ENCODE measurements at regions not wholly inside any gene's neighbourhood (a gene's known extent, or its start where the extent isn't known, plus 50 kb on each side); places are given as distances from the start of the nearest gene placed in this dataset.
"Not testable (repeated sequence)": the region's sequence is repeated elsewhere in the genome, so short reads cannot be mapped to it uniquely, and the experiment has no call there.

DNA sequence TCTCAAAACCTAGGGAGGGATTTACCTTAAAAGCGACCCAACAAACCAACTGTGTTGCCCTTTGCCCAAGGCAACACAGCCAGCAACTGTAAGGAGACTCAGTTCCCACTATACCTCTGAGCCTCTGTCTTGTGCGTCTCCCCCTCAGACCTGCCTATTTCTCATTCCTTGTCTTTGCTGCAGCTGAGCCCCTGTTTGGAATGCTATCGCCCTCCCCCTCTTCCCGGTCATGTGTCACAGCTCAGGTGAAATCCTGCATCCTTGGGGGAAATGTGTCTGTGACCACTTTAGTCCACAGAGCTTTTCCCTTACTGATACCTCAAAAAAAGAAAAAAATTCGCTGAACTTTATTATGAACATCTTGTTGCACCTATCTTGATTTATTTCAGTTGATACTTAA is 52.0 kb upstream of the LRIG1 start:
- no peak for DNase-seq (ENCODE audit: low spot score)

DNA sequence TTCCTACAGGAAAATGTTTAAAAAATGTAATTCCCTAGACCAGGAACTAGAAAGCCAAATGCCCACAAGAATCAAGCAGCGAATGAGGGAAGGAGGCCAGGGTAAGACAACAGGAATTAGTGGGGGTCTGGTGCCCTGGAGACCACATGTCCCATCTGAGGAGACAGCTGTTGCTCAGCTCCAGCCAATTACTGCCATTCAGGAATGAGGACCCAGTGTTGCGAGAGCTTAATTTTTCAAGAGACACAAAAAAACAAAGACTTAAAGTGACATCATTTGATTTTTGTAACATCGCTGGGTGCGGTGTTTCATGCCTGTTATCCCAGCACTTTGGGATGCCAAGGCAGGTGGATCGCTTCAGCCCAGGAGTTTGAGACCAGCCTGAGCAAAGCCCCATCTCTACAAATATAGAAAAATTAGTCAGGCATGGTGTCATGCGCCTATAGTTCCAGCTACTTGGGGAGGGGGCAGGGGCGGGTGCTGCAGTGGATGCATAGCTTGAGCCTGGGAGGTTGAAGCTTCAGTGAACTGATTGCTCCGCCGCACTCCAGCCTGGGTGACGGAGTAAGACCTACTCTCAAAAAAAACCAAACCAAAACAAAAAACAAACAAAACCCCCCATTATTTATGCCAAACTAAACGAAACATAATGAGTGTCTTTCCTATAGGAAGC is 52.8 kb upstream of the LRIG1 start:
- DNase-seq (ENCODE audit: low spot score), result no peak

DNA sequence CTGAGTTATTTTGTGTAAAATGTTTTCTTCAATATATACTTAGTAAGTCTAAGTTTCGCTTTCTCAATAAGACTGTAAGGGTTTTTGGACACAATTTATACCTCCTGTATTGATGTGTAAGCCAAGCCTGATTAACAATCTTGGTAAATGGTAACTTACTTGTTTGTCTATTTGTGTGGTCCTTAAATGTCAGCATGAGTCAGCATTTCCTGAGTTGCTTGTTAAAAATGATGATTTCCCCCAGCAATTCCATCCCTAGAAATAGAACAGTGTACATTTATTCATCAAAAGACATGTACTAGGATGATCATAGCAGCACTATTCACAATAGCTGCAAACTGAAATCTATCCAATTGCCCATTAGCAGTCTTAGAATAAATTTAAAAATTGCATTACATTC is 53.4 kb upstream of the LRIG1 start:
- DNase-seq (ENCODE audit: low spot score), result no peak

DNA sequence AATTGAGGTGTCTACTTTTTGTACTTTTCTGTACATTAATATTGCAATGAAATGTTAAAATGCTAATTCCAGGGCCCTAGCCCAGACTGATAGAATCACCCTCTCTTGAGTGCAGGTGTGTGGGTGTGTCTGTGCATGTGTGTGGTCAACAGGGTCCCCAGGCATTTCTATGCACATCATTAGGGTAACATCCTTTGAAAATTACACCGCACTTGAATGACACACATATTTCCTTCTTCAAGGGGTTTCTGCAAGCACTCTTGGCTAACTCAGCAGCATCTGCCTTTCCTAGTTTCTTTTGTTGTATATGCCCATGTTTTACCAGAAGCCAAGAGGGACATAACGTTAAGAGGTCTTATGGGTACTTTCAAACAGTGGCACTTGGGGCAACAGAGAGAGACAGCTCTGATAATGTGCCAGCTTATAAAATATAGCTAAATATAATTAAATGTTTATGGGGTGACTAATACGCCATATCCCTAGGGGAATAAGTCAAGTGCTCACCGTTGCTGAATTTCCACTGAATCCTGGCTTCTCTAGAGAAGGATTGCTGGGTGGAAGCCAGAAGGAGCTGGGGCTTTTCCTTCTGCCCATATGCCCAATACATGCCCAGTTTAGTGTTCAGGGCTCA is 54.5 kb upstream of the LRIG1 start:
- DNase-seq (ENCODE audit: low spot score), result no peak

DNA sequence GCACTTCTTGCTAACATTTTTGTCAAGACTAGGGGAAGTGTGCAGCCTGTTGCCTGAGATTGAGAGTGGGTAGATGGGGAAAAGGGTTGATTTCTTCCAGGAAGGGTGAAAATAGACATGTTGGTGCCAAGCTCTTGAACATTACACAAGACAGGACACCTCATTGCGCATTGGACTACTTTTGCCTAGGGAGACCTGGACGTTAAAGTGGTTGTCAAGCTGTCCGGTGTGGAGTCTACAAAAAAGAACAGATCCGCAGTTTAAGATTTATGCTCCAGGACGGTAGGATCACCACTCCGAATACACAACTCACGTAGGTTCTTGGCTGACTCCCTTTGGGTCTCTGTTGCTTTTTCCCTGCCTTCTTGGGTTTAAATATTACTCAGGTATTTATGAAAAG is 56.3 kb upstream of the LRIG1 start:
- no peak for DNase-seq (ENCODE audit: low spot score)

DNA sequence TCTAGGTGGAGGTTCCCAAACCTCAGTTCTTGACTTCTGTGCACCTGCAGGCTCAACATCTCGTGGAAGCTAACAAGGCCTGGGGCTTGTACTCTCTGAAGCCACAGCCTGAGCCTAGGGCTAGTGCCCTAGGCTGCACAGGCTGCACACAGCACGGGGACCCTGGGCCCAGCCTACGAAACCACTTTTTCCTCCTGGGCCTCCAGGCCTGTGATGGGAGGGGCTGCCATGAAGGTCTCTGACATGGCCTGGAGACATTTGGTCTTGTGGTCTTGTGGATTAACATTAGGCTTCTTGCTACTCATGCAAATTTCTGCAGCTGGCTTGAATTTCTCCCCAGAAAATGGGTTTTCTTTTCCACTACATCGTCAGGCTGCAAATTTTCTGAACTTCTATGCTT is 59.1 kb upstream of the LRIG1 start:
- DNase-seq (ENCODE audit: low spot score), result not testable (repeated sequence)

DNA sequence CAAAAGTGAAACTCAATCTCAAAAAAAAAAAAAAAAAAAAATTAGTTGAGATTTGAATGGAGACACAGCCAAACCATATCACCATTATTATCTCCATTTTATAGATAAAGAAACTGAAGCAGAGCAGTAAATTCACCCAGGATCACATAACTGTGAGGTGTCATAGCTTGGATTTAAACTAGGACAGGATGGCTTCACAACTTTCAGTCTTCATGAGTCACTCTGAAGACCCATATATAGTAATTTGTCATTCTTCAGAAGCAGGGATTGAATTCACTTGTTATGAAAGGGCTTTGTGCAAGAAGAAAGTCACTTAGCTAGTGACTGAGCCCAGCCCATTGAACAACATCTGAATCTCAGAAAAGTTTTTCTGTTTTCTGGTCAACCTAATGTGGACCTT is 60.5 kb upstream of the LRIG1 start:
- DNase-seq (ENCODE audit: low spot score), result no peak

DNA sequence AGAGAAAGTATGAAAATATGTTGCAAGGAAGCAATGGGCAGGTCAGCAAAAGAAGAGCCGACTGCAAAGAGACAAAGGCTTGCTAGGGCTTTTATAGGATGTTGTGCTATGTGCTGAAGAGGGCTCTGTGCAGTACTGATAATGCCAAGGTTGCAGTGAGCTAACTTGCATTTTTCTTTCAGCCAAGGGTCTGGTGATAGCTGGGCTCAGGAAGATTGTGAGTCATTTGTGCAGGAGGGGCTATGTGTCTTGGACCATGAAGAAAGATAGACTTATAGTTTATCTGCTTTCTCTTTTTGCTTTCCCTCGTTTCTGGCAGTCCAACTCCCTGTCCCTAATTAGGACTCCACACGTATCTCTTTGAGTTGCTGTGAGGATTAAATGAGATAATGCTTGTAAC is 64.5 kb upstream of the LRIG1 start:
- DNase-seq (ENCODE audit: low spot score), result no peak

DNA sequence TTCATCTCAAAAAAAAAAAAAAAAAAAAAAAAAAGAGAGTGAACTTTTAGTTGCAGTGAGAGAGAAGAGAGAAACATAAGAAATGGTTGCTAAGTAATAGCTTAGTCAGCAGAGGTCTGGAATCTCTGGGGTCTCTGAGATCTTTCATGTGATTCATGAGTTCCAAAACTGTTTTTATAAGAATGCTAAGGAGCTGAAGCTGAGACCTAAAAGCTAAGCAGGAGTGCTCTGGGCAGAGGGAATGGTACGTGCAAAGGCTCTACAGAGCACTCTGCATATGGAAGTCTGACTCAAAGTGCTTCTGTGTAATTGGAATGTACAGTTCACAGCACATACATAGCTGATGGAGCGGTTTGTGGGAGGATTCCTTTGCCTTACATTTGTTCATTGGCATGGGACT is 66.3 kb upstream of the LRIG1 start:
- no peak for DNase-seq (ENCODE audit: low spot score)

DNA sequence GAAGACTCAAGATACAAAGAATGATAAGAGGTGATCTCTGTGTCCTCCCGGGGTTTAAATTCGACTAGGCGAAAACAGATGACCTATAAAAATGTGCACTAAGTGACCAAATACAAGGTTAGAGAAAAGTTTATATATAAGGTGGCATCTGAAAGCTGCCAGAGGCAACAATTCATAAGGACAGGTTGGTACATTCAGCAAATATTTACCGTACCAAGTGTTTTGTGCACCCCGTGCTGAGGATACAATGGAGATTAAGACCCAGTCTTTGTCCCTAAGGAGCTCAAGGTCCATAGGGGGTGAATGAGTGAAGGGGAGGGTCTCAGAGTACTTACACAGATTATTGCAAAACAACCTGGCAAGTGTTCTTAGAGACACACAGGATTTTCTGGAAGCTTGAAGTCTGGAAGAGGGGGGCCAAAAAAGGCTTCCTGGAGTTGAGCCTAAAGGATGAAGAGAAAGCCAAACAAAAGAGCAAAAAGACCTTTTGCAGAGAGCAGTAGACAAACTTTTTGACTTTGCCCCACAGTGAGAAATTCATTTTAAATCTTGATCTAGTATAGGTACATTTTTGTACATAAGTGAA is 71.4 kb upstream of the LRIG1 start:
- no peak for DNase-seq (ENCODE audit: low spot score)

DNA sequence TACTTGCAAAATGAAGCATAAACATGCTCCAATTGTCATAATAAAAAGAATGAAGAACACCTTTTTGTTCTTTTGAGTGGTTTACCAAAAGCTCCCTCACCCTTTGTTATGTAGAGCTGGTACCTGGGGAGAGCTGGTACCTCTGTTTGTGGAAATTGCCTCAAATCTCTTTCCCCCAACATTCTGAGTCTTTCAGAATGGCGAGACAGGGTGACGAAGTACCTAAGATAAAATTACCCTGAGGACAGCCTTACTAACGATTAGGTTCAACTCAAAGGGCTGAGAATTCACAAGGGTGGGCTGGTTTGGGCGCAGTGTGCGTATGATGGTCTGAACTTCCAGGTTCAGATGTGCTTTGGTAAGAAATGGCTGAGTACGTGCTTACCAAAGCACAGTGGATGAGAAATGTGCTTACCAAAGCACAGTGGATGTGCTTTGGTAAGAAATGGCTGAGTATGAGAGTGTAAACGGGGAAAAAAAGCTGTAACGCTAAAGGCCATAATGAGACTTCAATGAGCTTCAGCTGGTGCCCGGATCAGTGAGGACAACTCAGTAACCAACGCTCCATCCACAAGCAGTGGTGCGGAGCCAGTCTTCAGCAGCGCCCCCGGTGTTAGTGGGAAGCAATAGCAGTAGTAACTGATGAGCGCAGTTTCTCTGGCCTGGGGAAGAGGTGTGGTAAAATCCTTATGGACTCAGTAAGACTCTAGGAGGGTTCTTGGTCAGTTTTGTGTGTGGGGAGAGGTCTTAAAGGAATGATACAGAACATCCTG is 72.3 kb upstream of the LRIG1 start:
- DNase-seq (ENCODE audit: low spot score), result no peak

DNA sequence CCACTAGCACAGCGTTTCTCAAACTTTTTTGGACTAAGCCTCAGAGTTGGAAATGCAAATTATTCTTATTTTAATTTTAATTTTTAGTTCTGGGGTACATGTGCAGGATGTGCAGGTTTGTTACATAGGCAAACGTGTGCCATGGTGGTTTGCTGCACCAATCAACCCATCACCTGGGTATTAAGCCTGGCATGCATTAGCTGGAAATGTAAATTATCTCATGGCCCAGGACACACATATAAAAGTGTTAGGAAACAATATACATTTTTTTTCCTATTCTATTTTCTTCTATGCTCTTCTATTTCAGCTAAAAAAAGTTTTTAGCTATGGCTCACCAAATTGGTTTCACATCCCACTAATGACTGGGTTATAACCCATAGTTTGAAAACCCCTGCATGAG is 73.3 kb upstream of the LRIG1 start:
- no peak for DNase-seq (ENCODE audit: low spot score)

DNA sequence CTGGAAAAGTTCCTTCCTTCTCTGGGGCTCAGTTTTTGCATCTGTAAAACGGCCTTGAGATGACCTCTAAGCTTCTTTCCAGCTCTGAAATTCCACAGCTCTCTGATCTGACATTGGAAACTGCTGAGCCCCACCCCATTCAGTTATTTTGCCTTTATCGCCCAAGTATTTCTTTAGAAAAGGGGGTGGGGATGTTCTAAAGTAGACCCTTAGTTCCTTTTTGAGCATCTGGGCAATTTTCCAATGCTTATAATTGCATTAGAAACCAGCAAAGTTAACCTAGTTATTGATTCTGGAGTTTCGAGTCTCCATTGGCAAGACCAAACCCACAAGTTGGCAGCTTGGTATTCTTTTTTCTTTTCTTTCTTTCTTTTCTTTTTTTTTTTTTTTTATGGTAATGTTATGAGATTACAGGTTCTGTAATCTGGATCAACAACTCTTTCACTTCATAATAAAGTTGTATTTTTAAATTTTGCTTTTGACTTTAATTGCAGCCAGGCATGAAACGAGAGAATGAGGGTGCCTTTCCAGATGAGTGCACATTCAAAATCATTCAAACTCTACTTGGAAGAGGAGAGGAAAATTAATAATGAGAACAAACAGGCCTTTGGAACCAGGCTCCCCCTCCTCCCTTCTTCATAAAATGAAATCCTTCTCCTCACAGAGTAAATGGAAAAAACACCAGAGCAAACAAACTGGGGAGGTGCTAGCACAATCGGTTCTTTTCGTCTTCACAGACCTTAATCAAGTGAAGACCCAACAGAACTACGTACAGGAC is 76.8 kb upstream of the LRIG1 start:
- peak; percentile 57 for DNase-seq (ENCODE audit: low spot score)

DNA sequence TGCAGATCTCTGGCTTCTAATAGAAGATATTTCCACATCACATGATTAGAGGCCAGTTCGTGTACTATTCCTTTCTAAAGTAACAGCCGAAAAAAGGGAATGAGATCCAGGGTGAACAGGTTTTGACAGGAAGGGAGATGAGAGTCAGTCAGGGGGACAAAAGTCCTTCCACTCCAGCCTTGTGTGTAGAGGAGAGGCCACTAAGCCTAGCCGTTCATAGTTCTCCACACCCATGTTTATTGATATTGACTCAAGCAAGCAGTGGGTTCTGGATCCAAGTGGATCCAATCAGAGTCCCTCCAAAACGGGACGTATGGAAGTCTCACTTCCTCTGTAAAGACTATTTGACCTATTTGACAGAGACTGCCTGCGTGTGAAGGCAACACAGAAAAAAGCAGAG is 80.4 kb upstream of the LRIG1 start:
- no peak for DNase-seq (ENCODE audit: low spot score)

DNA sequence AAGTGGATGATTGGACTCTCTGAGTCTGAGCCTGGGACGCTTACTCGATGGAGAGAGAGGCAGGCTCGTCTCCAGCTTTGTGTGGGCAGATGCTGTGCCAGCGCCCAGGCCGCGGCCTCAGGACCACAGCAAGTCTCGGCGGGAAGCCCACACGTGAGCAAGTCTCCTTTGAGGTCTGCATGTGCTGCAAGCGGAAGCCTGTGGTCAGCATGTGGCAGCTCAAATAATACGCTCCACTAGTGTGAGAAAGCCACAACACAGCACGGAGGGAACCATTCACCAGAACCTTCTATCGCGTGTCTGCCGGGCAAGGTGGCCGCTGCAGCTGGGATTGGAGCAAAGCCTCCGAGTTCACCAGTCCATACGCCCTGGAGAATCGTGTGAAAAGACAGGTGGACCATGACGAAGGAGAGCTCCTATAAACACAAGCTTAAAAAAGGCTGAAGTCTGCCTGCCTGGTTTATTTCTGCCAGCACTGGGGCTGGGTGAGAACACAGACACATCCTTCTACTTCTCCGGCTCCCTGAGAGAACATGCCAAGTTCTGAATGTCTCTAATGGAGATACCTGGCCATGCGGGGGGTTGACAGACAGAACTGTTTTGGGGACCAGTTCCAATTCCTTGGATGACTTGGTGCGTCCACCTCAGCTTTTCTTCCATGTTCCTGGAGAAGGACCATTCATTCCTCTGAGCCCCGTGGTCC is 82.0 kb upstream of the LRIG1 start:
- DNase-seq (ENCODE audit: low spot score), result no peak

DNA sequence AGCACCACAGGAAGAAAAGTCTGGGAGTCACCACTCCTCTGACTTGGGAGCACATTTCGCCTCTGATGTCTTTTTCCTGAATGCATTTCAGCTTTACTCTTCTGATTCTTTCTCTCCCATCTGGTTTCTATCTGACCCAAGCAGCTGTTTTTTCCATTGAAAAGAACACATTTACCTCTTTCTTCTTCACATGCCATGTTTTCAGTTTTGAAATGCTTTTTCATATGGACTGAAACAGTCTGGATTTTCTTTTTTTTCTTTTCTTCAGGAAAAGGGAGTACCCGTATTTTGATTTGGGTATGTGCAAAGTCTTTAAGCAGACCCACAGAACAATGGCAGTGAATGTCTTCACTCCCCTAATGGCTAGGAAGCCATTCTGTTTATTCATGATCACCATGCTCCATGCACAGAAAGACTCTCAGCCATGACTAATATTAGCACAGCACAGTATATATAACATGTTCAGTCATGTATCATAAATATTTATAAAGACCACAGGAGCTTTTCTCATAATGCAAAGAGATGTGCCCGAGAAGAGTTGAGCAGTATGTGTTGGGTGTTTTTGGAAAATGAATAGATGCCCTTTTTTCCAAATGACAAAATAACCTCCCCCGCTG is 82.7 kb upstream of the LRIG1 start:
- no peak for DNase-seq (ENCODE audit: low spot score)

DNA sequence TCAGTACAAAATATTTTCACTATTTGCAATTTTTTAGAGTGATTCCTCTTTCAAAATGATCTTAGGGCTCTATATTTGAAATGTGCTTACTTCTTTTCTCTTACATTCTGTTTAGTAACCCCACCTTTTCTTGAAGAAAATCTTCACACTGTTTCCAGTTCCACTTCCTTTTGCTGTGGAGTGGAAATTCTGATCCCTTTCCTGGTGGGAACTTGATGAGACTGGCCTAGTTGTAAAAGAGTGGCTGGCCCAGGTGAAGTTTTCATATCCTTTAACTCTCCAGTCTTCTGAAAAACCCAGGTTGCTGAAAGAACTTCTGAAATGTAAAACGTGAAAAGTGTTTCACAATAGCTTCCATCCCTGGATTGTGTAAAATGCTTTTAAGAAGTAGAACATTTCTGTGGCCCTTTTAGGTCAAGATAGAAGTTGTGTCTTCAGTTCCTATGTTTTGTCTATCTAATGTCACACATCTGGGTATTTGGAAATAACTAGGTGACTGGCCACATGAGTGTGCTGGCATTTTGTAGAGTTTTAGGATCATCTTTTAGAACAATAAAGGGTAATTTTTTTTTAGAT is 84.8 kb upstream of the LRIG1 start:
- no peak for DNase-seq (ENCODE audit: low spot score)

DNA sequence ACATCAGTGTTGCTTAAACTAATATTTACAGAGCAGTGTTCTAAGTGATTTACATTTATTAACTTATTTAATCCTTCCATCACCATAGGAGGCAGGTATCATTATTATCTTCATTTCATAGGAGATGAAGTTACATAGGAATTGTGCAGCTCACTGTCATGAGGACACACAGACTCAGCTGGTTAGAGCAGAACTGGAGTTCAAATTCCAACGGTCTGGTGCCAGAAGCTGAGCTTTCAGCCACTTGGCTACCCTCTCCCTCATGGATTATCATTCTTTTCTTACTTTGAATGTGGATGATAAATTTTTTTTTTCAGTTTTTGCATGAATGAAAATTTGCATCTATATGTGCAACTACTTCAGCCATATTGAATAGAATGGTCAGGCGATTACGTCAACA is 86.0 kb upstream of the LRIG1 start:
- no peak for DNase-seq (ENCODE audit: low spot score)

DNA sequence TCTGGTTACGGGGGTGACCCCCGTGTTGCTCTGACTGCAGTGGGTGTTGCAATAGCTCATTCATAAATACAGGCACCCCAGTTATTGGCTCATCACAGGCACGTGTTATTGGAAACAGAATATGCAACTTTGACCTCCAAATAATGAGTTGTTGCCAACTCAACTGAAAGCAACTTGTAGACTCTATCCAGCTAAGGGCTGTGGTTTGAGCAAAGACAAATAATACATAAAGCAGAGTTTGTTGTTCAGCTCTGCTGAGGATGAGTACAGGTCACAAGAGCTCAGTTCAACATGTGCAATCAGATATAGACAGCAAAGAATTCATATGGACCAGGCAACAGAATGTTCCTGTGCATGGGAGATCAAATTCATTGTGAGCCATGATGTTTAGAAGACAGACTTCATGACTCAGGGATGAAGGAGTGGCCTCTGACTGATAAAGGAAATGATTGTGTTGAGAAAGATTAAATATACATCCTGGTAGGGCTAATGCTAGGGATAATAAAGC is 87.6 kb upstream of the LRIG1 start:
- DNase-seq (ENCODE audit: low spot score), result no peak

DNA sequence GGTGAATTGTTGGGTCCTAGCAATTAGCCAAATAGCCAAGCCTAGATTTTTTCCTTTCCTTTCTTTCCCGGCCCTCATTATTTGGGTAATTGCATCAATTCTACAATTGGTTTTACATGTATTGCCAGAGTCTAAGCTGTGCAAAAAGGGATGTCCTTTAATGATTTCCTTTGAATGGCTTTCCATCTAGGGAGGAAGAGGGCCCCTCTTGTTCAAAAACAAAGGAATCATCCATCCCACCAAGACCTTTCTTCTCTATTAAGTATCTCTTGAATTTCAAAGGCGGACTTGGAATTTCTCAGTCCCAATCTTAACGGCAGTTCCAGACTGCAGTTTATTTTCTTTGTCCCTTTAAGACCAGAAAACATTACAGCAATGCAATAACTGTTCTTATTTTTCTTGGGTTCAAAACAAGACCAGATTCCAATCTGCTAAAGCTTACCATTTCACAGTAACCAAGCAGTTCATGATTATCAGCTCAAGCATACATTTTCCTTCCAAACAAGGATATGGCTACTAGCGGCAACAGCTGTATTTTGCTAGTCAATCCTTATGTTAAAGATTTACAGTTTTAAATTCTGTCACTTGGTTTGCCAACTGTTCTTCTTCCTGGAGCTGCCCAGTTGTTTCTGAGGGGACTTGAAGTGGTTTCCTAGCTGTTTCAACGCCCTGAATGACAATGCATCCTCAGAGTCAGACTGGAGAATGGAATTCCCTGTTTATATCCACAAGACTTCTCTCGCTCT is 91.4 kb upstream of the LRIG1 start:
- DNase-seq (ENCODE audit: low spot score), result no peak
